H9 (cell line): ENCODE measurements at regions not wholly inside any gene's neighbourhood (a gene's known extent, or its start where the extent isn't known, plus 50 kb on each side); places are given as distances from the start of the nearest gene placed in this dataset.

Experiments used
- DNase-seq: peaks from one replicate; pipeline ENCODE4 v3.0.0-alpha.2; 2017
- H2AFZ ChIP-seq: one replicate; pipeline ENCODE4 v1.6.1; 2013; ENCODE audit warnings: mild to moderate bottlenecking, low read length, control low read depth, moderate library complexity
- H2AK5ac ChIP-seq: 2 replicates; pipeline ENCODE4 v1.6.1; 2013; ENCODE audit warnings: low read length, control low read depth, mixed read lengths; ENCODE audit not compliant: insufficient read length
- H2BK120ac ChIP-seq: one replicate; pipeline ENCODE4 v1.6.1; 2013; ENCODE audit warnings: low read depth, mild to moderate bottlenecking, low read length, control low read depth, inconsistent platforms; ENCODE audit not compliant: poor library complexity, severe bottlenecking
- H2BK12ac ChIP-seq: 2 replicates; pipeline ENCODE4 v1.6.1; 2013; ENCODE audit warnings: low read length, control low read depth, mixed read lengths, low read depth; ENCODE audit not compliant: insufficient read length
- H2BK15ac ChIP-seq: 2 replicates; pipeline ENCODE4 v1.6.1; 2013; ENCODE audit warnings: low read depth, low read length, control low read depth
- H2BK20ac ChIP-seq: one replicate; pipeline ENCODE4 v1.6.1; 2013; ENCODE audit warnings: low read depth, mild to moderate bottlenecking, low read length, control low read depth, inconsistent platforms; ENCODE audit not compliant: poor library complexity, severe bottlenecking
- H2BK5ac ChIP-seq: 2 replicates; pipeline ENCODE4 v1.6.1; 2013; ENCODE audit warnings: low read length, control low read depth, mixed read lengths; ENCODE audit not compliant: insufficient read length
- H3K14ac ChIP-seq: 2 replicates; pipeline ENCODE4 v1.6.1; 2013; ENCODE audit warnings: low read length, control low read depth; ENCODE audit not compliant: insufficient read depth
- H3K18ac ChIP-seq: 2 replicates; pipeline ENCODE4 v1.6.1; 2013; ENCODE audit warnings: low read depth, mild to moderate bottlenecking, mixed read lengths, low read length, control low read depth; ENCODE audit not compliant: insufficient read length
- H3K23ac ChIP-seq: 2 replicates; pipeline ENCODE4 v1.6.1; 2013; ENCODE audit warnings: low read length, control low read depth, mixed read lengths, low read depth; ENCODE audit not compliant: insufficient read length
- H3K23me2 ChIP-seq: 2 replicates; pipeline ENCODE4 v1.6.1; 2013; ENCODE audit warnings: low read depth, mild to moderate bottlenecking, mixed read lengths, low read length, control low read depth; ENCODE audit not compliant: insufficient read length, poor library complexity, severe bottlenecking
- H3K27ac ChIP-seq: 2 replicates; pipeline ENCODE4 v1.5.1; 2013; ENCODE audit warnings: low read length, control low read depth, mixed read lengths, low read depth; ENCODE audit not compliant: insufficient read length
- H3K27me3 ChIP-seq: 2 replicates; pipeline ENCODE4 v1.6.1; 2013; ENCODE audit warnings: low read length, control low read depth, inconsistent platforms; ENCODE audit not compliant: insufficient read depth
- H3K4ac ChIP-seq: 2 replicates; pipeline ENCODE4 v1.6.1; 2013; ENCODE audit warnings: low read depth, mild to moderate bottlenecking, control low read depth, inconsistent platforms, low read length, moderate library complexity
- H3K4me1 ChIP-seq: 2 replicates; pipeline ENCODE4 v1.6.1; 2013; ENCODE audit warnings: low read length, control low read depth, inconsistent platforms; ENCODE audit not compliant: insufficient read depth
- H3K4me2 ChIP-seq: 2 replicates; pipeline ENCODE4 v1.6.1; 2013; ENCODE audit warnings: low read length, control low read depth, mixed read lengths; ENCODE audit not compliant: insufficient read length, insufficient read depth
- H3K56ac ChIP-seq: 2 replicates; pipeline ENCODE4 v1.6.1; 2013; ENCODE audit warnings: low read depth, mild to moderate bottlenecking, mixed read lengths, low read length, control low read depth; ENCODE audit not compliant: insufficient read length
- H3K79me1 ChIP-seq: 2 replicates; pipeline ENCODE4 v1.6.1; 2013; ENCODE audit warnings: low read depth, mild to moderate bottlenecking, moderate library complexity, low read length, control low read depth, inconsistent platforms; ENCODE audit not compliant: insufficient read depth, poor library complexity, severe bottlenecking
- H3K79me2 ChIP-seq: 2 replicates; pipeline ENCODE4 v1.6.1; 2013; ENCODE audit warnings: low read length, control low read depth, inconsistent platforms; ENCODE audit not compliant: insufficient read depth
- H3K9ac ChIP-seq: 2 replicates; pipeline ENCODE4 v1.6.1; 2013; ENCODE audit warnings: low read length, control low read depth, mixed read lengths; ENCODE audit not compliant: insufficient read length; ENCODE audit errors: extremely low read depth
- H3K9me3 ChIP-seq: one replicate; pipeline ENCODE4 v1.6.1; 2013; ENCODE audit warnings: low read depth, low read length, inconsistent platforms; ENCODE audit not compliant: control insufficient read depth
- H3T11ph ChIP-seq: one replicate; pipeline ENCODE4 v1.6.1; 2013; ENCODE audit warnings: mild to moderate bottlenecking, low read length, control low read depth, inconsistent platforms
- H4K20me1 ChIP-seq: one replicate; pipeline ENCODE4 v1.6.1; 2013; ENCODE audit not compliant: control insufficient read depth, insufficient read length, insufficient read depth
- H4K5ac ChIP-seq: 2 replicates; pipeline ENCODE4 v1.6.1; 2013; ENCODE audit warnings: low read depth, mild to moderate bottlenecking, mixed read lengths, low read length, control low read depth; ENCODE audit not compliant: insufficient read length
- H4K8ac ChIP-seq: replicated peaks from 2 replicates; pipeline ENCODE4 v1.6.1; 2013; ENCODE audit warnings: low read length, control low read depth, mixed read lengths, low read depth; ENCODE audit not compliant: insufficient read length
- H4K91ac ChIP-seq: 2 replicates; pipeline ENCODE4 v1.6.1; 2013; ENCODE audit warnings: low read depth, mild to moderate bottlenecking, moderate library complexity, mixed read lengths, low read length, control low read depth; ENCODE audit not compliant: insufficient read length
- H3K27ac Mint-ChIP-seq, 3 experiments: 2 replicates in 2 of 3; 3 replicates in 1 of 3; pipeline ENCODE4 v1.8.0; 2020 to 2021; ENCODE audit warnings: mixed read lengths in 3 of 3, mild to moderate bottlenecking in 1 of 3, moderate library complexity in 1 of 3
- H3K27me3 Mint-ChIP-seq: 2 replicates; pipeline ENCODE4 v1.8.0; 2021; ENCODE audit warnings: low read depth, mild to moderate bottlenecking, moderate library complexity, mixed read lengths
- H3K36me3 Mint-ChIP-seq, 3 experiments: 2 replicates in 2 of 3; 3 replicates in 1 of 3; pipeline ENCODE4 v1.8.0; 2020 to 2021; ENCODE audit warnings: low read depth in 3 of 3, mixed read lengths in 3 of 3; ENCODE audit not compliant: insufficient read depth in 1 of 3
- H3K4me1 Mint-ChIP-seq, 2 experiments: 2 replicates each; pipeline ENCODE4 v1.8.0; 2020; ENCODE audit warnings: mixed read lengths in 2 of 2
- H3K4me3 Mint-ChIP-seq, 2 experiments: 2 replicates in 1 of 2; 3 replicates in 1 of 2; pipeline ENCODE4 v1.8.0; 2020 to 2021; ENCODE audit warnings: mild to moderate bottlenecking in 2 of 2, mixed read lengths in 2 of 2, moderate library complexity in 1 of 2
- H3K9me3 Mint-ChIP-seq, 2 experiments: 2 replicates in 1 of 2; 3 replicates in 1 of 2; pipeline ENCODE4 v1.8.0; 2020; ENCODE audit warnings: mild to moderate bottlenecking in 2 of 2, mixed read lengths in 2 of 2, moderate library complexity in 1 of 2
- CTCF ChIP-seq: fragments of 200-600 bp; sonication (generic); conservative IDR thresholded peaks from 3 replicates; pipeline ENCODE4 v1.8.0; 2021; ENCODE audit warnings: antibody characterized with exemption, mild to moderate bottlenecking
- WGBS: extraction: QIAGEN DNeasy Blood & Tissue Kit; methylation state at CpG from one replicate; pipeline ENCODE4 v1.1.7; 2013; ENCODE audit warnings: missing lambda C conversion rate, low lambda C conversion rate, mixed read lengths; ENCODE audit not compliant: insufficient read length; ENCODE audit errors: extremely low coverage; 5-methylcytosine and 5-hydroxymethylcytosine counted together

DNA sequence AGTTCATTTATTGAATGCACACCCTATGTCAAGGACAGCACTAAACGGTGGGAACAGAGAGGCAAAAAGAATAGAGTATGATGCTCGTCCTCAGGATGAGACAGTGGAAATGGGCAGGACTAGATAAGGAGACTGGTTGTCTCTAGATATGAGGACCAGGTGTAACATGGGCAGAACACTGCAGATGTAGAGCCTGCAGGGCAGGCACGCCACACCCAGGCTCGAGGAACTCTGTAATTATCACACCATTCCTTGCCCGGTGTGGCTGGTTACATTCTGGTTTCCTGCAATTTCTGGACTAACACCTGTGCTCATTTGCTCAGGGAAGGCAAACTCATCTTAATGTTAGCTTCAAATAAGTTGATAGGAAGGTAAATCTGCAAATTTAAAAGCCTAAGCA, 334.4 kb downstream of the DHX15 start:
- Histone ChIP-seq H3K4me1 (peaks cover 5% of the 10 kb centered on the region; the same call in 1 of the 2 replicates), H4K8ac (no peak overlapping the region), H2BK20ac (no peak overlapping the region), H3K18ac (no peak overlapping the region), H3K14ac (no peak overlapping the region), H3K56ac (no peak overlapping the region), H3K79me2 (no peaks in the 10 kb centered on the region), H2BK12ac (no peak overlapping the region), H2AK5ac (no peak overlapping the region), H2BK120ac (no peak overlapping the region), H3K27me3 (no peaks in the 10 kb centered on the region), H2BK5ac (no peak overlapping the region), H2AFZ (no peak overlapping the region), H3K9ac (no peak overlapping the region), H3K23ac (no peak overlapping the region), H3K9me3 (no peaks in the 10 kb centered on the region), H3K23me2 (no peaks in the 10 kb centered on the region), H3K4ac (no peak overlapping the region), H4K20me1 (no peaks in the 10 kb centered on the region), H2BK15ac (no peak overlapping the region), H3K79me1 (no peaks in the 10 kb centered on the region), H3K27ac (no peak overlapping the region), H3T11ph (no peak overlapping the region), H4K5ac (no peak overlapping the region), H4K91ac (no peak overlapping the region), H3K4me2 (no peak overlapping the region)
- WGBS: no CpG with 5 or more reads among the region's 5 CpGs
- Mint-ChIP-seq H3K4me3 (no peak overlapping the region), H3K4me1 (peaks cover 21% of the 10 kb centered on the region in 2 experiments), H3K27me3 (no peaks in the 10 kb centered on the region; the same call in 1 of the 2 replicates), H3K27ac (no peak overlapping the region), H3K36me3 (no peaks in the 10 kb centered on the region), H3K9me3 (no peaks in the 10 kb centered on the region)
- TF ChIP-seq CTCF: no peak
- DNase-seq: no peak
